DMS 273 (cell line): ENCODE measurements at regions not wholly inside any gene's neighbourhood (a gene's known extent, or its start where the extent isn't known, plus 50 kb on each side); places are given as distances from the start of the nearest gene placed in this dataset.
"Not testable (repeated sequence)": the region's sequence is repeated elsewhere in the genome, so short reads cannot be mapped to it uniquely, and the experiment has no call there.

ENCODE experiments used
- DNase-seq: peaks from one replicate; lab custom pipeline; 2025; ENCODE audit not compliant: unreplicated experiment; lab: John Stamatoyannopoulos, UW

DNA sequence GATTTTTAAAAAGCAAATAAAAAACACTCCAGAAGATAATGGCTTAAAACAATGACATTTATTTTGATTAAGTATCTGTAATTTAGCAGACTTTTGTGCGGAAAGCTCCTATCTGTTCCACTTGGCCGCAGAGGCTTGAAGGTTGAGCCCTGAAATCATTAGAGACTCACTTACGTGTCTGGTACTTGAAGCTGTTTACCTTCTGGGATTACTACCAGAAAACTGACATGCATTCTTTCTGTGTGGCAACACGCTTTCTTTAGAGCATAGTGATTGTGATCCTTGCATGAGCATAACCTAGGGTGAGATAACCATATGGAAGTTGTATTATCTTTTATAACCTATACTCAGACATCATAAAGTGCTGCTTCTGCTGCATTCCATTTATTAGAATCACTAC lies 298.5 kb downstream of the SI start:
- no peak for DNase-seq

DNA sequence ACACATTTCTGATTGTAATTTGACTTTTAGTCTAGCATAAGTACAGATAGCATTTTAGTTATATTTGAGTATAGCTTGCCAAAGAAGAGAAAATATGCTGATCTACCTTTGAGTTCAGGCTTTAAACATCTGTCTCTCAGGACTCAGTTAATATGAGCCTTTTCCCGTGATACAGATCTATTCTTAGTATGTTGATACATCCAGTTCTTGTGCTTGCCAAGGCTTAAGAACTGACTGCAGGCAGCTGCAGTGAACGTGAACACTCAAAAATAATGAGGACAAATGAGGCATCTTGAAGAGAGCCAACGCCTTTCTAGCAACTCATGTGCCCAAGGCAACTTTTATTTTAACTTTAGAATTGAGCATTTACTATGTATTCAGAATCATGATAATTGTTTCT lies 325.5 kb downstream of the SI start:
- DNase-seq, result peak; percentile 7

DNA sequence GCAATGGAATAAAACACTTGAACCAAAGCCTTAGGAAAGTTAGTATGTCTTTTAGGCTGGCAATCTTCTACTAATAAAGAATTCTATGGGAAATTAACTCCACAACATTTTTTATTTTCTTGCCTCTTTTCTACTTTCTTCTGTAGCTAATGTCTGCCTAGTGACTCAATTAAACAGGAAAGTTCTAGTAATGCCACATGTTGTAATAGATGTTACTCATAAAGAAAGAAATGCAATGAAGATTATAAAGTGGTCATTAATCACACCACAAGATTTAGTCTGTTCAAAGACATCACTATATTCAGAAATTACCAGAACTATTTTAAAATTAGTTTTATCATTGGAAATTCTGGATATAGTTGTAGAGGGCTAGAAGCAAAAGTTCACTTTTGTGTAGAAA lies 329.7 kb downstream of the SI start:
- DNase-seq, result no peak

- DNase-seq, result no peak
These were observed 336.4 kb downstream of the SI start for GRCh38 chr3:164741869-164742268.

GRCh38 chr3:164737174-164737573 lies 341.1 kb downstream of the SI start:
- no peak for DNase-seq

DNA sequence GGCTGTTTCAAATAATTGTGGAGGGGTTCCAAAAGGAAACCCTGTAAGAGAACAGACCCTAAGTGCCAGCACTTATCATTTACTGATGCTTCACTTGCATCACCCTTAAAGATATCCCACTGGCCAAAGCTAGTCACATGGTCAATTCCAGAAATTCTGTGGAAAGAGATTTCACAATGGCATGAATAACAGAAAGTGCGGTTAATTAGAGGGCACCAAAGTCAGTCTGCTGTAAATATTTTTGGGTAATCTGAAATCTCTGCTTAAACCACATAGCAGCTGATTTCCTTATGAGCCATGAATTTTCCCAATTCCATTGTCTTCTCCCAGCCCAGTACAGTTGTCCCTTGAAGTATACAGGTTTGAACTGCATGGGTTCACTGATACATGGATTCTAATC lies 346.1 kb downstream of the SI start:
- DNase-seq, result no peak

GRCh38 chr3:164730815-164731360 lies 347.4 kb downstream of the SI start:
- DNase-seq, result no peak

- DNase-seq, result no peak
These were observed 354.9 kb downstream of the SI start for GRCh38 chr3:164723396-164723795.

DNA sequence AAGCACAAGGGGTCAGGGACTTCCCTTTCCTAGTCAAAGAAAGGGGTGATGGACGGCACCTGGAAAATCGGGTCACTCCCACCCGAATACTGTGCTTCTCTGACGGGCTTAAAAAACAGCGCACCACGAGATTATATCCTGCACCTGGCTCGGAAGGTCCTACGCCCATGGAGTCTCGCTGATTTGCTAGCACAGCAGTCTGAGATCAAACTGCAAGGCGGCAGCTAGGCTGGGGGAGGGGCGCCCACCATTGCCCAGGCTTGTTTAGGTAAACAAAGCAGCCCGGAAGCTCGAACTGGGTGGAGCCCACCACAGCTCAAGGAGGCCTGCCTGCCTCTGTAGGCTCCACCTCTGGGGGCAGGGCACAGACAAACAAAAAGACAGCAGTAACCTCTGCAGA lies 375.5 kb downstream of the SI start:
- DNase-seq, result not testable (repeated sequence)

GRCh38 chr3:164687902-164688301 lies 390.4 kb downstream of the SI start:
- no peak for DNase-seq

- DNase-seq, result no peak
These were observed 391.1 kb downstream of the SI start for GRCh38 chr3:164687211-164687610.

GRCh38 chr3:164683489-164683888 lies 394.8 kb downstream of the SI start:
- no peak for DNase-seq

DNA sequence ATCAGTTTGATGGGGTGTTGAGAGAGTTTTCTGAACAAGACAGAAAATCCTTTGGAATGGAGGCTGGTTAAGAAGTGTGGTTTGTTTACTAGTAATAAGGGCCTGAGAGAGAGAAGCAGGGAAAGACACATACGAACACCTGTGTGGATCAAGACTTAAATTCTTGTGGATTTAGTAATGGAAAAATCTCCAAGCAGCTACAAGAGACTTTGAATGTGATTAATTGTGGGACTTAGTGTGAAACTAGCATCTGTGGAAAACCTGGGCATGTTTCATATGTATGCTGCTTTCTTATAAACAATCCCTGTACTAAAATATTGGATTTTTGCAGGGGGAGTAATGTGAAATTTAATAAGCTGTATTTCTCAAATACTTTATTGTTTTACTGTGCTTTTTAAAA lies 399.1 kb downstream of the SI start:
- no peak for DNase-seq

GRCh38 chr3:164677317-164677716 lies 401.0 kb downstream of the SI start:
- no peak for DNase-seq

GRCh38 chr3:164673738-164674137 lies 404.6 kb downstream of the SI start:
- peak; percentile 33 for DNase-seq

- DNase-seq, result peak; percentile 31
These were observed 420.2 kb downstream of the SI start for GRCh38 chr3:164658125-164658524.

DNA sequence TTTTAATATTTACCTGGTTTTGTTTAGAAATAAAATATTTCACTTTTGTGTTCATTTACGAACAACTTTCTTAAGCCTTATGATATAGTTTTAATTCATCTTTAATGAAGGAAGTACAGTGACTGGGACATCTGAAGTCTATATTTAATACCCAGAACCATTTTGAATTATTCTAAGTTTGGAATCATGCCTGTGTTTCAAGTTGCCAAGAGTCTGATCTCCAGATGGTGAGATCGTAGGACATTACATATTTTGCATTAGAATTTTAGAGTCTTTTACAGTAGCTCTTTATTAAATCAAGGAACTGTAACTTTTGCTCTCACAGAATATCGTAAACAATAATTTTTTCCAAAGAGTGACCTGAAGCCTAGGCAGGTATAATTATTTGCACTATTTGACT lies 420.7 kb downstream of the SI start:
- DNase-seq, result peak; percentile 26

- DNase-seq, result no peak
These were observed 422.8 kb downstream of the SI start for GRCh38 chr3:164655462-164655861.

GRCh38 chr3:164641071-164641470 lies 437.2 kb downstream of the SI start:
- no peak for DNase-seq

DNA sequence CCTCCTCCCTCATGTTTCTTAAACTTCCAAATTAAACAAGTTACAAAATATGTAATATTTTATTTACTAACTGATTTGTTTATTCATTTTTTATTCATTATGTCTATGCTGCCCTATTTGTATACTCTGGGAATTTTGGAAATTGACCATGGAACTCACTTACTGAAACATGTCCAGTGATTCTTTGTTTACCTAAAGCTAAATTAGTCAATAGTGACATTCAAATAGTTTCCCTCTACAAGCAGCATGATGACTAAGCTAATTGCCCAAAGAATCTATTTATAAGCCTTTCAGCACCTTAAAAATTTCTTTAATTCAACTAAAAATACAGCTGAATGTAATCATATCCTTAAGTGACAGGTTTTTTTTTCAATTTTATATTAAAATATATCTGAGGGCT lies 437.7 kb downstream of the SI start:
- no peak for DNase-seq

GRCh38 chr3:164620956-164621355 lies 457.3 kb downstream of the SI start:
- no peak for DNase-seq

GRCh38 chr3:164620423-164620822 lies 457.9 kb downstream of the SI start:
- no peak for DNase-seq

GRCh38 chr3:164612751-164613150 lies 465.5 kb downstream of the SI start:
- no peak for DNase-seq
